ENCODE measurements at regions not wholly inside any gene's neighbourhood (a gene's known extent, or its start where the extent isn't known, plus 50 kb on each side); places are given as distances from the start of the nearest gene placed in this dataset.

DNA sequence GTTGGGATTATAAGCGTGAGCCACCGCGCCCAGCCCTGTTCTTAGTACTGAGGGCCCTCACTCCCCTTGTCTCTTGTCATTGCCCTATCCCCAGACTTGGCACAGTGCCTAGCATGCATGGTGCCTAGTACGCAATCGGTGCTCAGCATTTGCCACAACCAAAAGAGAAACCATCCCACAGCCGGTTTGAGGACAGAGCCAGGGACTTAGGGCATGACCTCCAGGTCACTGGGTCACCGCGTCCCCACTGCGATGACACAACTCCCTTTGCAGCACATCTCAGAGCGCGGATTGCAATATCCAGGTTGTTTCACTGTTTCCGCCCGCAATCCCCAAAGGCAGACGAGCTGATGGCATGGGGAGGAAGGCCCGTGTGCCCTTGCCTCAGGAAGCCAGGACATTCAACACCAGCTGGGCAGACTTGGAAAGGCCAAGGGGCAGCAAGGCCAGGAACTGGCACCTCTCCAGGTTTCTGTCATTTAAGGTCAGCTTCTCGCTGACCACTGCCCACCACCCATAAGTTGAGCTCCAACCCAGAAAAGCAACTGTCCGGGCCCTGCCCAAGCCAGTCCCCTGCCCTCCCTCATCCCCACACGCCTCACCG is 274.5 kb downstream of the MRTFB start:
- Histone ChIP-seq H3K4me1 (ENCODE audit: low read depth) (no peaks in the 10 kb centered on the region), H3K36me3 (ENCODE audit: low read depth) (no peaks in the 10 kb centered on the region), H3K9me3 (no peaks in the 10 kb centered on the region), H3K4me3 (no peak overlapping the region)
- intact Hi-C loops (cut with DNase I, micrococcal nuclease) = no loop called here
- DNase-seq (no peak), ATAC-seq (no peak)
- TF ChIP-seq, protein P1, sequence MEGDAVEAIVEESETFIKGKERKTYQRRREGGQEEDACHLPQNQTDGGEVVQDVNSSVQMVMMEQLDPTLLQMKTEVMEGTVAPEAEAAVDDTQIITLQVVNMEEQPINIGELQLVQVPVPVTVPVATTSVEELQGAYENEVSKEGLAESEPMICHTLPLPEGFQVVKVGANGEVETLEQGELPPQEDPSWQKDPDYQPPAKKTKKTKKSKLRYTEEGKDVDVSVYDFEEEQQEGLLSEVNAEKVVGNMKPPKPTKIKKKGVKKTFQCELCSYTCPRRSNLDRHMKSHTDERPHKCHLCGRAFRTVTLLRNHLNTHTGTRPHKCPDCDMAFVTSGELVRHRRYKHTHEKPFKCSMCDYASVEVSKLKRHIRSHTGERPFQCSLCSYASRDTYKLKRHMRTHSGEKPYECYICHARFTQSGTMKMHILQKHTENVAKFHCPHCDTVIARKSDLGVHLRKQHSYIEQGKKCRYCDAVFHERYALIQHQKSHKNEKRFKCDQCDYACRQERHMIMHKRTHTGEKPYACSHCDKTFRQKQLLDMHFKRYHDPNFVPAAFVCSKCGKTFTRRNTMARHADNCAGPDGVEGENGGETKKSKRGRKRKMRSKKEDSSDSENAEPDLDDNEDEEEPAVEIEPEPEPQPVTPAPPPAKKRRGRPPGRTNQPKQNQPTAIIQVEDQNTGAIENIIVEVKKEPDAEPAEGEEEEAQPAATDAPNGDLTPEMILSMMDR (IDR thresholded peaks at IDR 0.05) = no peak

DNA sequence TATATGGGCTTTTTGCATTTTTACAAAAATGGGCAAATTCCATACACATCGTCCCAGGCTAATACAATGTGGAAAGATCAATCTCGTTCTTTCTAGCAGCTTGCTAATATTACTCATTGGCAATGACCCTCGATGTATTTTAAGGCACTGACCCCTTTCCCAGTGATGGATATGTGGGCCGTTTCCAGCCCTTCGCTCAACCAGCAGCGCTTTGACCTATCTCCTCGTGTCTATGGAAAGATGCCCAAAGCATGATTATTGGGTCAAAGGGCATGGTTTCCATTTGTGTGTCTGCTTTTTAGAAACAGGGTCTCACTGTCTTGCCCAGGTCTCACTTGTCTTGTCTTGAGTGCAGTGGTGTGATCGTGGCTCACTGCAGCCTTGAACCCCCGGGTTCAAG is 273.8 kb downstream of the MRTFB start:
- TF ChIP-seq, protein P1 (IDR thresholded peaks at IDR 0.05) = no peak
- Histone ChIP-seq H3K36me3 (ENCODE audit: low read depth) (no peaks in the 10 kb centered on the region), H3K4me3 (no peak overlapping the region), H3K4me1 (ENCODE audit: low read depth) (no peaks in the 10 kb centered on the region), H3K9me3 (no peaks in the 10 kb centered on the region)
- no peak for DNase-seq
- no peak for ATAC-seq
- intact Hi-C loops (cut with DNase I, micrococcal nuclease) = no loop called here

DNA sequence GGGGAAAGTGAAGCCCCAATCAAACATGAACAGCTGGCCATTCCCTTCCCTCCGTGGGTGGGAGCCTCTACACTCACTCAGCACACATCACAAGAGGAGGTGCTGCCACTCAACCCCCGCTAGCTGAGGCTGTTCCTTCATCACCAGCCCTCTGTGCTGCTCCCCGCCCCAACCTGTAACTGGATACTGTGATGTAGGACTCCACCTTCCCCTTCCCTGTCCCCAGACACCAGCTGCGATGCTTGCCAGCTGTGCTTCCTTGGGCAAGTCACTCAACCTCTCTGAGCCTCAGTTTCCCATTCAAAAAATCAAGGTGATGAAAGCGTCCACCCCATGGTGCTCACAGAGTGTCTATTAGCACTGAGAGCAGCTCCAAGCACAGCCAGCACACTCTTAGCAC is 273.2 kb downstream of the MRTFB start:
- no peak for ATAC-seq
- no peak for DNase-seq

DNA sequence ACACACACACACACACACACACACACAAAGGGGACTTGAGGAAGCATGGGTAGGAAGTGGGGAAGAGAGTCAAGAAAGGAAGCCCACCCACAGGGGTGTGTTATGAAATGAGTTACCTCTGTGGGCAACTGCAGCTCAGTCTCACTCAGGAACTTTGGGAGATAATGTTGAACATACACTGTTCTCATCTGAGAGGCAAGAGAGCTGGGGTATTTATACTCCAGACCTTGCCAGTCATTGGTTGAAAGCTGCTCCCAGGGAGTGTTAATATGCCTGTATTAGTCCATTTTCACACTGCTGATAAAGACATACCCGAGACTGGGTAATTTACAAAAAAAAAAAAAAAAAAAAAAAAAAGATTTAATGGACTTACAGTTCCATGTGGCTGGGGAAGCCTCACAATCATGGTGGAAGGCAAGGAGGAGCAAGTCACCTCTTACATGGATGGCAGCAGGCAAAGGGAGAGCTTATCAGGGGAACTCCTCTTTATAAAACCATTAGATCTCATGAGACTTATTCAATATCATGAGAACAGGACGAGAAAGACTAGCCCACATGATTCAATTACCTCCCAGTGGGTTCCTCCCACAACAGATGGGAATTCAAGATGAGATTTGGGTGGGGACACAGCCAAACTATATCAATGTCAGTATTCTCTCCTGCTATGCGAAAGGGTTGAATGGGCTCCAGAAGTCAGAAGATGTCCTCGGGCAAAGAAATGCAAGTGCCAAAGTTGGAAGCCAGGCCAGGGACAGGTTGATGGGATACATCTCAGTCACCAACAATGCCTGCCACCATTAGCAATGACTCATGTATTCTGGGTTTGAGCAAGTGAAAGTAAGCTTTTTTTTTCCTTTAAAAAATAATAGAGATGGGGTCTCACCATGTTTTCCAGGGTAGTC is 270.5 kb downstream of the MRTFB start:
- no peaks in the 10 kb centered on the region for H3K9me3 ChIP-seq
- intact Hi-C loops (cut with DNase I, micrococcal nuclease) = no loop called here
- TF ChIP-seq, protein P1 (IDR thresholded peaks at IDR 0.05) = no peak
- no peaks in the 10 kb centered on the region for H3K36me3 ChIP-seq (ENCODE audit: low read depth)
- DNase-seq = no peak
- no peak for ATAC-seq
- no peaks in the 10 kb centered on the region for H3K4me1 ChIP-seq (ENCODE audit: low read depth)
- no peak overlapping the region for H3K4me3 ChIP-seq

More for the DNA sequence above, 273.2 kb downstream of the MRTFB start:
- intact Hi-C loops (cut with DNase I, micrococcal nuclease) = no loop called here
- H3K36me3 ChIP-seq (ENCODE audit: low read depth) = no peaks in the 10 kb centered on the region
- H3K4me1 ChIP-seq (ENCODE audit: low read depth) = no peaks in the 10 kb centered on the region
- no peaks in the 10 kb centered on the region for H3K9me3 ChIP-seq
- TF ChIP-seq, protein P1 (IDR thresholded peaks at IDR 0.05) = no peak
- no peak overlapping the region for H3K4me3 ChIP-seq

DNA sequence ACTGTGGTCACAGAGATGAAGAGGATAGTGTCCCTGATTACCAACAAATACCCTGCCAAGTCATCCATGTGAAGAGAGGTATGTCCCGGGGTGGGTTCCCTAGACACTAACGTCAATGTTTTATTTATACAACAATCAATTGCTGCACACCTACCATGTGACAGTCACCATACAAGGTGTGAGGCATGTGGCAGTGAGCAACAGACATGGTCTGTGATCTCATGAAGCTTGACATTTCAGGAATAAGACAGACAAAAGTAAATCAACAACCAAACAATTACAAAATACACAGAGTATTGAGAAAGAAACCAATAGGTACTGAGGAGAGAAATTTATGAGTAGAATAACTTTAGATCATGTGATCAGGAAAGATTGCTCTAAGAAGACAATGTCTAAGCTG is 268.6 kb downstream of the MRTFB start:
- TF ChIP-seq, protein P1 (IDR thresholded peaks at IDR 0.05) = no peak
- no peaks in the 10 kb centered on the region for H3K9me3 ChIP-seq
- ATAC-seq (no peak), DNase-seq (no peak)
- H3K36me3 ChIP-seq (ENCODE audit: low read depth) = no peaks in the 10 kb centered on the region
- no peak overlapping the region for H3K4me3 ChIP-seq
- no peaks in the 10 kb centered on the region for H3K4me1 ChIP-seq (ENCODE audit: low read depth)
- intact Hi-C loops (cut with DNase I, micrococcal nuclease) = no loop called here

Measured in mucosa of descending colon (tissue), 3 donors.